Esophagus squamous epithelium (tissue), 5 donors: ENCODE measurements at regions not wholly inside any gene's neighbourhood (a gene's known extent, or its start where the extent isn't known, plus 50 kb on each side); places are given as distances from the start of the nearest gene placed in this dataset.
"Not testable (repeated sequence)": the region's sequence is repeated elsewhere in the genome, so short reads cannot be mapped to it uniquely, and the experiment has no call there.

Experiments
- DNase-seq: peaks from one replicate; lab custom pipeline; 2025; lab: John Stamatoyannopoulos, UW
- H3K27ac ChIP-seq, 4 donors: fragments of 200-600 bp; sonication (generic); one replicate each; pipeline ENCODE4 v1.5.1; 2016 to 2019; ENCODE audit warnings: mild to moderate bottlenecking in 1 of 4
- H3K27me3 ChIP-seq, 4 donors: fragments of 200-600 bp; sonication (generic); 1 replicate in 3 of 4; 2 replicates in 1 of 4; pipeline versions ENCODE4 v1.5.1 to v1.6.0; 2017 to 2021; ENCODE audit warnings: antibody characterized with exemption in 1 of 4
- H3K36me3 ChIP-seq, 3 donors: fragments of 200-600 bp; sonication (generic); one replicate each; pipeline ENCODE4 v1.5.1; 2016 to 2019
- H3K4me1 ChIP-seq, 3 donors: fragments of 200-600 bp; sonication (generic); one replicate each; pipeline ENCODE4 v1.5.1; 2017 to 2019
- H3K4me3 ChIP-seq, 4 donors: fragments of 200-600 bp; sonication (generic); 1 replicate in 3 of 4; 2 replicates in 1 of 4; pipeline ENCODE4 v1.5.1; 2016 to 2019; ENCODE audit warnings: mild to moderate bottlenecking in 2 of 4, moderate library complexity in 1 of 4
- H3K9me3 ChIP-seq, 3 donors: fragments of 200-600 bp; sonication (generic); one replicate each; pipeline ENCODE4 v1.5.1; 2016 to 2019
- CTCF ChIP-seq, 6 experiments: fragments of 450-650 bp in 4 of 6; fragments of 200-600 bp in 2 of 6; sonication (generic) in 2 of 6; IDR thresholded peaks; one replicate each; pipeline ENCODE4 v1.5.1; 2016 to 2019; ENCODE audit warnings: antibody characterized with exemption in 6 of 6, mild to moderate bottlenecking in 4 of 6, moderate library complexity in 4 of 6
- POLR2A ChIP-seq, 4 donors: fragments of 450-650 bp; IDR thresholded peaks; one replicate each; pipeline ENCODE4 v1.6.1; 2017; ENCODE audit warnings: antibody characterized with exemption in 4 of 4, mild to moderate bottlenecking in 4 of 4, moderate library complexity in 3 of 4
- WGBS, 2 donors: methylation state at CpG; one replicate each; pipeline ENCODE4 v1.1.5; 2018; 5-methylcytosine and 5-hydroxymethylcytosine counted together
- intact Hi-C: fragments of 100-400 bp; cut with DNase I; formaldehyde crosslinking; loops from one replicate; pipeline ENCODE4 v1.15.0; 2022
- donor health status: DM: yes; HTN: yes; CAD: no.

DNA sequence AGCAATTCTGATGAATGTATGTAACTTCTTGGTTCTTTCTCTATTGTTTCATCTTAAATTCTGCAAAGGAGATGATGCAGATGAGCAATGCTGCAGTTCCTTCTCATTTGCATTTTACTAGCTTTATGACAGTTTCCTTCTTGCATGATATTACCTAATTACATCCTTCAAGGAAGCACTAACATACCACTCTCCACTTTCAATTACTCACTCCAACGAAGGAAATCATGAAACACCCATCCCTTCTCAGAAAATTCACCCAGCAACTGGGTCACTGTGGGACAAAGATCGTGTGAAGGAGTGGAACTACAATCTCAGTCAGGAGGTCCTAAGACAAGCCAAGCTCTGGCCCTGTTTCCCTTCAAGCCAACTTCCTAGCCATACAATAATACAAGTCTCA is 142.3 kb downstream of the CHD1L start:
- Histone ChIP-seq H3K27me3 (peaks cover 0 to 12% (median 0%) of the 10 kb centered on the region in 4 donors), H3K27ac (no peak overlapping the region), H3K9me3 (no peaks in the 10 kb centered on the region), H3K4me3 (no peak overlapping the region), H3K36me3 (no peaks in the 10 kb centered on the region), H3K4me1 (no peaks in the 10 kb centered on the region)
- 29 to 41% methylated on average over 2 of the region's 2 CpGs for WGBS, 2 donors
- no peak for TF ChIP-seq CTCF (IDR thresholded peaks at IDR 0.05)
- TF ChIP-seq POLR2A (IDR thresholded peaks at IDR 0.05) = no peak
- no peak for DNase-seq
- intact Hi-C loops = loop anchor here (10.0 kb wide), 1 partner anchor 100 kb away; no protein-coding TSS in a partner anchor

GRCh38 chr1:147388969-147389368 is 146.5 kb downstream of the CHD1L start:
- H3K27ac ChIP-seq = no peak overlapping the region
- no peaks in the 10 kb centered on the region for H3K36me3 ChIP-seq
- DNase-seq = no peak
- no peaks in the 10 kb centered on the region for H3K4me1 ChIP-seq
- WGBS, 2 donors = 80% methylated on average over 3 of the region's 4 CpGs; no CpG with 5 or more reads in 1 of the 2 donors
- intact Hi-C loops = loop anchor here (10.0 kb wide), 1 partner anchor 104 kb away; no protein-coding TSS in a partner anchor
- peaks cover 0 to 14% (median 0%) of the 10 kb centered on the region in 4 donors for H3K27me3 ChIP-seq
- no peak for TF ChIP-seq CTCF (IDR thresholded peaks at IDR 0.05)
- TF ChIP-seq POLR2A (IDR thresholded peaks at IDR 0.05) = no peak
- no peaks in the 10 kb centered on the region for H3K9me3 ChIP-seq
- no peak overlapping the region for H3K4me3 ChIP-seq

GRCh38 chr1:147389532-147390184 is 147.2 kb downstream of the CHD1L start:
- Histone ChIP-seq H3K4me3 (no peak overlapping the region), H3K4me1 (no peaks in the 10 kb centered on the region), H3K27me3 (peaks cover 0 to 14% (median 0%) of the 10 kb centered on the region in 4 donors), H3K9me3 (no peaks in the 10 kb centered on the region), H3K27ac (no peak overlapping the region), H3K36me3 (no peaks in the 10 kb centered on the region)
- WGBS, 2 donors = 68 to 95% methylated on average over 4 of the region's 8 CpGs
- TF ChIP-seq CTCF (IDR thresholded peaks at IDR 0.05) = peak; percentile 34 to 63 (median 47)
- TF ChIP-seq POLR2A (IDR thresholded peaks at IDR 0.05) = no peak
- DNase-seq = no peak
- intact Hi-C loops = loop anchor here (10.0 kb wide), 1 partner anchor 105 kb away; no protein-coding TSS in a partner anchor

DNA sequence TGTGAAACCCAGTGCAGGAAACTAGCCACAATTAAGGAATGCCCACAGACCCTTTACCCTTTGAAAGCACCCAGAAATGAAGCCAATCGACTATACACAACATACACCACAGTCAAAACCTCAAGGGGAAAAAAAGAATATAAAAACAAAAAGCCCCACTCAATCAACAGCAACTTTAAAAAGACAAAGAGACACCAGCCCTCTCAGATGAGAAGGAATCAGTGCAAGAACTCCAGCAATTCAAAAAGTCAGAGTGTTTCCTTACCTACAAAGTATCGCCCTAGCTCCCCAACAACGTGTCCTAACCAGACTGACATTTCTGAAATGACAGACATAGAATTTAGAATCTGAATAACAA is 147.7 kb downstream of the CHD1L start:
- Histone ChIP-seq H3K36me3 (no peaks in the 10 kb centered on the region), H3K4me1 (no peaks in the 10 kb centered on the region), H3K4me3 (no peak overlapping the region), H3K27me3 (peaks cover 0 to 14% (median 0%) of the 10 kb centered on the region in 4 donors), H3K9me3 (no peaks in the 10 kb centered on the region), H3K27ac (no peak overlapping the region)
- TF ChIP-seq POLR2A (IDR thresholded peaks at IDR 0.05) (no peak), CTCF (IDR thresholded peaks at IDR 0.05) (no peak)
- WGBS, 2 donors = 9 to 16% methylated on average over 3 of the region's 3 CpGs
- intact Hi-C loops = no loop called here
- DNase-seq = no peak

DNA sequence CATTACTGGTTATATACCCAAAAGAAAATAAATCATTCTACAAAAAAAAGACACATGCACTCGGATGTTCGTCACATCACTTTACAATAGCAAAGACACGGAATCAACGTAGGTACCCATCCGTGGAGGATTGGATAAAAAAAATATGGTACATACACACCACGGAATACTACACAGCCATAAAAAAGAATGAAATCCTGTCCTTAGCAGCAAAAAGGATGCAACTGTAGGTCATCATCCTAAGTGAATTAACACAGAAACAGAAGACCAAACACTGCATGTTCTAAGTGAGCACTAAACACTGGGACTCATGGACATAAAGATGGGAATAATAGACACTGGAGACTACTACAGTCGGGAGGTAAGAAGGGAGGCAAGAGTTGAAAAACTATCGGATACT is 148.6 kb downstream of the CHD1L start:
- no peaks in the 10 kb centered on the region for H3K9me3 ChIP-seq
- no peaks in the 10 kb centered on the region for H3K36me3 ChIP-seq
- DNase-seq = no peak
- WGBS, 2 donors = 76 to 92% methylated on average over 8 of the region's 8 CpGs
- TF ChIP-seq POLR2A (IDR thresholded peaks at IDR 0.05) (no peak), CTCF (IDR thresholded peaks at IDR 0.05) (no peak)
- no peaks in the 10 kb centered on the region for H3K4me1 ChIP-seq
- no peak overlapping the region for H3K27ac ChIP-seq
- H3K4me3 ChIP-seq = no peak overlapping the region
- H3K27me3 ChIP-seq = peaks cover 0 to 14% (median 0%) of the 10 kb centered on the region in 4 donors
- intact Hi-C loops = no loop called here

GRCh38 chr1:147402326-147403045 is 138.8 kb upstream of the BCL9 start:
- DNase-seq, H3K4me1 ChIP-seq, H3K4me3 ChIP-seq, intact Hi-C loops, H3K9me3 ChIP-seq, H3K27ac ChIP-seq, H3K27me3 ChIP-seq, H3K36me3 ChIP-seq: not testable (repeated sequence)
- WGBS, 2 donors = 80 to 83% methylated on average over 12 to 16 of the region's 21 CpGs

- intact Hi-C loops, DNase-seq, H3K27ac ChIP-seq, H3K4me1 ChIP-seq, H3K9me3 ChIP-seq, H3K27me3 ChIP-seq, H3K36me3 ChIP-seq, H3K4me3 ChIP-seq: not testable (repeated sequence)
- WGBS, 2 donors = 77 to 78% methylated on average over 3 of the region's 3 CpGs
Observed at GRCh38 chr1:147404344-147404743, 137.0 kb upstream of the BCL9 start.
